ENCODE measurements at regions not wholly inside any gene's neighbourhood (a gene's known extent, or its start where the extent isn't known, plus 50 kb on each side); places are given as distances from the start of the nearest gene placed in this dataset.

DNA sequence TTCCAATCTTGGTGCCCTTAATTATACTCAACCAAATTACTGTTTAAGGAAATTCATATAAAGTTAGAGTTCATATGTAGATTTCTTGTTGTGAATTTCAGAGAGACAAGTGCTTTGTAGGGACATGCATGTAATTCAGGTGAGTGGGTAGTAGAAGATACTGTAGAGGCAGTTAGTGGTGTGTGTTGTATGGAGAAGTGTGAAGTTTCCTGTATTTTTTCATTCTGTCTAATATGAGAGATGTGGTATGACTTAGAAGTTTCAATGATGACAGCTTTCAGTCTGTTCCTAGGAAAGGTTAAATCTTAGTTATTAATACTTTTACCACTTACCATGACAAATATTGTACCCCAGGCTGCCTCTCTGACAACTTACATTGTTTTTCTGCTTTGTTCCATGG is 294.2 kb downstream of the TDRD3 start:
- TF ChIP-seq POLR2A (IDR thresholded peaks at IDR 0.05) (no peak), CTCF (IDR thresholded peaks at IDR 0.05) (no peak), POLR2AphosphoS5 (IDR thresholded peaks at IDR 0.05) (no peak)

Data from gastroesophageal sphincter (tissue), 3 donors.